ENCODE measurements at regions not wholly inside any gene's neighbourhood (a gene's known extent, or its start where the extent isn't known, plus 50 kb on each side); places are given as distances from the start of the nearest gene placed in this dataset.

DNA sequence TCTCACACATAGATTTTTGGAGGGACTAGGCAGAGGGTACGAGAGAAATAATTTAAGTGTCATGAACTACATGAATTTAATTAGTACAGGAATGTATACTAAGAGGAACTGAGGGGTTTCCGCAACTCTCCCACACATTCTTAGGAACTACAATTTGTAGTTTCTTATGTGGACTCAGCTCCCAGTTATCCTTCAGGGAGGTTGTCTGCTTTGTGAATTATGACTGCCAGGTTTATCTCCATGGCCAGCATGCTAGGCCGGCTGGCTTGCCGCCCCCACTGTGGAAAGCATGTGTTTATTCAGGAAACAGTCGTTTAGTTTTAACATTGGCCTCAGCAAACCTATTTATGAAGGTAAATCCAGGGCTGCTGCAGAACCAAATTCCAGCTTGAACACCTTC, 415.0 kb downstream of the KCTD16 start:
- Histone ChIP-seq H3K27me3 (ENCODE audit: control insufficient read depth, insufficient read depth, low read length) (no peaks in the 10 kb centered on the region), H3K4me3 (ENCODE audit: low read depth, low read length) (no peak overlapping the region), H3K9me3 (ENCODE audit: control insufficient read depth, insufficient read depth, low read length) (no peaks in the 10 kb centered on the region), H3K27ac (ENCODE audit: low read depth, low read length) (no peak overlapping the region)
- POLR2A ChIA-PET, result no interaction called here
- TF ChIP-seq CTCF (IDR thresholded peaks at IDR 0.05; ENCODE audit: low read depth, low read length), result no peak
- no peak for DNase-seq (ENCODE audit: low read depth, low spot score)
- CTCF ChIA-PET, result interaction anchor here (0.7 kb wide), 1 partner anchor 1098 kb away, joined by 3 read pairs; no protein-coding TSS in a partner anchor

GRCh38 chr5:144583541-144584449, 413.1 kb downstream of the KCTD16 start:
- H3K4me3 ChIP-seq (ENCODE audit: low read depth, low read length), result no peak overlapping the region
- POLR2A ChIA-PET, result no interaction called here
- CTCF ChIA-PET, result interaction anchor here (0.7 kb wide), 1 partner anchor 115 kb away, joined by 3 read pairs; no protein-coding TSS in a partner anchor

GRCh38 chr5:144582066-144582465, 411.4 kb downstream of the KCTD16 start:
- POLR2A ChIA-PET, result interaction anchor here (0.5 kb wide), 1 partner anchor 9 kb away, joined by 3 read pairs; no protein-coding TSS in a partner anchor

More at GRCh38 chr5:144583541-144584449, 413.1 kb downstream of the KCTD16 start:
- H3K9me3 ChIP-seq (ENCODE audit: control insufficient read depth, insufficient read depth, low read length), result no peaks in the 10 kb centered on the region
- no peaks in the 10 kb centered on the region for H3K27me3 ChIP-seq (ENCODE audit: control insufficient read depth, insufficient read depth, low read length)
- DNase-seq (ENCODE audit: low read depth, low spot score), result no peak
- no peak for TF ChIP-seq CTCF (IDR thresholded peaks at IDR 0.05; ENCODE audit: low read depth, low read length)
- H3K27ac ChIP-seq (ENCODE audit: low read depth, low read length), result no peak overlapping the region

GRCh38 chr5:144581044-144581443, 410.4 kb downstream of the KCTD16 start:
- no peak for TF ChIP-seq CTCF (IDR thresholded peaks at IDR 0.05; ENCODE audit: low read depth, low read length)
- ChIA-PET CTCF (no interaction called here), POLR2A (no interaction called here)
- H3K9me3 ChIP-seq (ENCODE audit: control insufficient read depth, insufficient read depth, low read length), result no peaks in the 10 kb centered on the region
- no peak overlapping the region for H3K27ac ChIP-seq (ENCODE audit: low read depth, low read length)
- H3K27me3 ChIP-seq (ENCODE audit: control insufficient read depth, insufficient read depth, low read length), result no peaks in the 10 kb centered on the region
- DNase-seq (ENCODE audit: low read depth, low spot score), result no peak
- H3K4me3 ChIP-seq (ENCODE audit: low read depth, low read length), result no peak overlapping the region

More at GRCh38 chr5:144582066-144582465, 411.4 kb downstream of the KCTD16 start:
- no peak for TF ChIP-seq CTCF (IDR thresholded peaks at IDR 0.05; ENCODE audit: low read depth, low read length)
- no peak for DNase-seq (ENCODE audit: low read depth, low spot score)
- Histone ChIP-seq H3K27ac (ENCODE audit: low read depth, low read length) (no peak overlapping the region), H3K9me3 (ENCODE audit: control insufficient read depth, insufficient read depth, low read length) (no peaks in the 10 kb centered on the region), H3K27me3 (ENCODE audit: control insufficient read depth, insufficient read depth, low read length) (no peaks in the 10 kb centered on the region), H3K4me3 (ENCODE audit: low read depth, low read length) (no peak overlapping the region)
- CTCF ChIA-PET, result no interaction called here

DNA sequence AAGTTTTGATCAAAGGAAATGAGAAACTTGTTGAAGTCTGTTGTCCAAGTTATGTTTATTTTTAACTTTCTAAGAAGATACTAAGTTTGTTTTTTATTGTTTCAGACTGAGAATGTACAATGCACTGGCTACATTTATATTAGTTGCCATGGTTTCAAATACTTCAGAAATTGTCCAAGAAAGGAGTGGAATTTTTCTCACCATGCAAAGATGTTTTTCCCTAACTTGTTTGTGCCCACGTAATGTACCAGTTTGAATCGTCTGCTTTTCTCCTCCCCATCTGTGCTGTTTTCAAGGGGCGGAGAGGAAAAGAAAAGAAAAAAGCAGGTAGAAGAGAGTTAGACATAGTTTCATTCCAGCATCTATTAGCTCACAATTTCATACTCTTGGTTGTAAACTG, 407.0 kb downstream of the KCTD16 start:
- no peak for TF ChIP-seq CTCF (IDR thresholded peaks at IDR 0.05; ENCODE audit: low read depth, low read length)
- no peaks in the 10 kb centered on the region for H3K9me3 ChIP-seq (ENCODE audit: control insufficient read depth, insufficient read depth, low read length)
- no peaks in the 10 kb centered on the region for H3K27me3 ChIP-seq (ENCODE audit: control insufficient read depth, insufficient read depth, low read length)
- H3K4me3 ChIP-seq (ENCODE audit: low read depth, low read length), result no peak overlapping the region
- POLR2A ChIA-PET, result no interaction called here
- DNase-seq (ENCODE audit: low read depth, low spot score), result no peak
- CTCF ChIA-PET, result no interaction called here
- no peak overlapping the region for H3K27ac ChIP-seq (ENCODE audit: low read depth, low read length)

Measured in AG04450 (cell line).